Hepatocyte (in vitro differentiated cells): ENCODE measurements at regions not wholly inside any gene's neighbourhood (a gene's known extent, or its start where the extent isn't known, plus 50 kb on each side); places are given as distances from the start of the nearest gene placed in this dataset.
A peak's percentile ranks its signal among the peaks of the same experiment; 100 is the strongest.
"Not testable (repeated sequence)": the region's sequence is repeated elsewhere in the genome, so short reads cannot be mapped to it uniquely, and the experiment has no call there.

Experiments used
- DNase-seq: peaks from one replicate; pipeline ENCODE4 v3.0.0-alpha.2; 2016; ENCODE audit warnings: low spot score
- H2AFZ ChIP-seq: fragments of 200-600 bp; sonication (generic); 2 replicates; pipeline ENCODE4 v1.6.0; 2016; ENCODE audit warnings: antibody characterized with exemption, mild to moderate bottlenecking
- H3K27ac ChIP-seq: fragments of 200-600 bp; sonication (generic); 2 replicates; pipeline ENCODE4 v1.5.1; 2016; ENCODE audit warnings: mild to moderate bottlenecking
- H3K27me3 ChIP-seq: fragments of 200-600 bp; sonication (generic); 2 replicates; pipeline ENCODE4 v1.6.1; 2016
- H3K36me3 ChIP-seq: fragments of 200-600 bp; sonication (generic); replicated peaks from 2 replicates; pipeline ENCODE4 v1.5.1; 2016; ENCODE audit warnings: low read depth; ENCODE audit not compliant: insufficient read depth
- H3K4me1 ChIP-seq: fragments of 200-600 bp; sonication (generic); 2 replicates; pipeline ENCODE4 v1.5.1; 2016; ENCODE audit warnings: mild to moderate bottlenecking, moderate library complexity; ENCODE audit not compliant: insufficient read depth
- H3K4me2 ChIP-seq: fragments of 200-600 bp; sonication (generic); 2 replicates; pipeline ENCODE4 v1.6.0; 2016
- H3K4me3 ChIP-seq: fragments of 200-600 bp; sonication (generic); 2 replicates; pipeline ENCODE4 v1.5.1; 2016; ENCODE audit warnings: mild to moderate bottlenecking
- H3K79me2 ChIP-seq: fragments of 200-600 bp; sonication (generic); 2 replicates; pipeline ENCODE4 v1.6.0; 2017; ENCODE audit warnings: mild to moderate bottlenecking
- H3K9me2 ChIP-seq: fragments of 200-600 bp; sonication (generic); replicated peaks from 2 replicates; pipeline ENCODE4 v1.6.0; 2017; ENCODE audit warnings: mild to moderate bottlenecking; ENCODE audit not compliant: insufficient read depth
- H3K9me3 ChIP-seq: fragments of 200-600 bp; sonication (generic); 2 replicates; pipeline ENCODE4 v1.5.1; 2016; ENCODE audit warnings: low read depth, mild to moderate bottlenecking
- H4K20me1 ChIP-seq: fragments of 200-600 bp; sonication (generic); 2 replicates; pipeline ENCODE4 v1.6.0; 2016; ENCODE audit warnings: mild to moderate bottlenecking; ENCODE audit not compliant: insufficient read depth, poor library complexity, severe bottlenecking
- CTCF ChIP-seq: fragments of 200-600 bp; sonication (generic); IDR thresholded peaks from 2 replicates; pipeline ENCODE4 v1.5.1; 2016; ENCODE audit warnings: antibody characterized with exemption, mild to moderate bottlenecking; ENCODE audit not compliant: poor library complexity
- EZH2 ChIP-seq: fragments of 200-600 bp; sonication (generic); IDR thresholded peaks from 2 replicates; pipeline ENCODE4 v1.6.1; 2016; ENCODE audit warnings: antibody characterized with exemption, mild to moderate bottlenecking, borderline replicate concordance
- EZH2phosphoT487 ChIP-seq: fragments of 200-600 bp; sonication (generic); IDR thresholded peaks from one replicate; pipeline ENCODE4 v1.6.1; 2018; ENCODE audit warnings: antibody characterized with exemption, mild to moderate bottlenecking, low read depth, moderate library complexity; ENCODE audit not compliant: unreplicated experiment, severe bottlenecking
- WGBS: methylation state at CpG from one replicate; pipeline ENCODE4 v1.1.6; 2016; ENCODE audit warnings: low lambda C conversion rate; ENCODE audit errors: missing lambda C conversion rate; 5-methylcytosine and 5-hydroxymethylcytosine counted together

GRCh38 chr6:86615299-86615698, 322.0 kb upstream of the HTR1E start:
- TF ChIP-seq CTCF, result no peak
- no peak for TF ChIP-seq EZH2phosphoT487
- TF ChIP-seq EZH2, result no peak
- H3K27me3 ChIP-seq, result no peaks in the 10 kb centered on the region
- WGBS, result 47% methylated on average over 1 of the region's 1 CpG

GRCh38 chr6:86609549-86610388, 327.6 kb upstream of the HTR1E start:
- Histone ChIP-seq H3K36me3 (no peaks in the 10 kb centered on the region), H3K27me3 (no peaks in the 10 kb centered on the region), H4K20me1 (no peaks in the 10 kb centered on the region), H3K4me3 (no peak overlapping the region), H3K9me3 (no peaks in the 10 kb centered on the region), H3K4me2 (no peak overlapping the region), H3K27ac (no peak overlapping the region), H3K79me2 (no peaks in the 10 kb centered on the region), H2AFZ (peak overlapping the region; percentile 19), H3K4me1 (no peaks in the 10 kb centered on the region), H3K9me2 (no peaks in the 10 kb centered on the region)
- DNase-seq, result no peak
- WGBS, result 26% methylated on average over 9 of the region's 9 CpGs
- TF ChIP-seq EZH2phosphoT487 (no peak), EZH2 (no peak), CTCF (no peak)

More at GRCh38 chr6:86615299-86615698, 322.0 kb upstream of the HTR1E start:
- Histone ChIP-seq H3K27ac (no peak overlapping the region), H3K9me3 (no peaks in the 10 kb centered on the region), H2AFZ (no peak overlapping the region), H3K36me3 (no peaks in the 10 kb centered on the region), H3K9me2 (no peaks in the 10 kb centered on the region), H3K4me3 (no peak overlapping the region), H4K20me1 (no peaks in the 10 kb centered on the region), H3K4me1 (no peaks in the 10 kb centered on the region), H3K79me2 (no peaks in the 10 kb centered on the region), H3K4me2 (no peak overlapping the region)
- DNase-seq, result no peak

- H3K9me3 ChIP-seq, H3K4me2 ChIP-seq, DNase-seq, H3K27ac ChIP-seq, H3K9me2 ChIP-seq, H3K4me1 ChIP-seq, H2AFZ ChIP-seq, H3K79me2 ChIP-seq, H3K36me3 ChIP-seq, H3K27me3 ChIP-seq, H3K4me3 ChIP-seq, H4K20me1 ChIP-seq: not testable (repeated sequence)
- 60% methylated on average over 3 of the region's 3 CpGs for WGBS
Measured at GRCh38 chr6:86603364-86603763, 334.0 kb upstream of the HTR1E start.

GRCh38 chr6:86602093-86602492, 335.2 kb upstream of the HTR1E start:
- not testable (repeated sequence) for H3K9me2 ChIP-seq, H3K36me3 ChIP-seq, H3K9me3 ChIP-seq, H4K20me1 ChIP-seq, H3K4me3 ChIP-seq, H3K4me1 ChIP-seq, H3K4me2 ChIP-seq, H3K27ac ChIP-seq, H3K79me2 ChIP-seq, H2AFZ ChIP-seq, H3K27me3 ChIP-seq, DNase-seq
- 33% methylated on average over 6 of the region's 6 CpGs for WGBS

- 47% methylated on average over 4 of the region's 4 CpGs for WGBS
- not testable (repeated sequence) for H2AFZ ChIP-seq, H3K27me3 ChIP-seq, H3K4me1 ChIP-seq, H3K9me2 ChIP-seq, H3K9me3 ChIP-seq, H3K4me2 ChIP-seq, H3K4me3 ChIP-seq, H3K79me2 ChIP-seq, H3K36me3 ChIP-seq, H4K20me1 ChIP-seq, H3K27ac ChIP-seq, DNase-seq
Measured at GRCh38 chr6:86598969-86599368, 338.4 kb upstream of the HTR1E start.
